SK-N-MC (cell line): ENCODE measurements at regions not wholly inside any gene's neighbourhood (a gene's known extent, or its start where the extent isn't known, plus 50 kb on each side); places are given as distances from the start of the nearest gene placed in this dataset.

Source experiments
- EZH2 ChIP-seq: fragments of 200-600 bp; sonication (generic); IDR thresholded peaks from one replicate; pipeline ENCODE4 v1.6.1; 2017; ENCODE audit warnings: antibody characterized with exemption
- POLR2AphosphoS5 ChIP-seq: IDR thresholded peaks from 2 replicates; pipeline ENCODE4 v1.6.1; 2012; ENCODE audit warnings: mild to moderate bottlenecking, low read depth, low read length, borderline replicate concordance

GRCh38 chr10:128839701-128840100 lies 627.3 kb upstream of the MGMT start:
- TF ChIP-seq EZH2, result no peak
- no peak for TF ChIP-seq POLR2AphosphoS5
